Astrocyte (in vitro differentiated cells and primary cell): ENCODE measurements at regions not wholly inside any gene's neighbourhood (a gene's known extent, or its start where the extent isn't known, plus 50 kb on each side); places are given as distances from the start of the nearest gene placed in this dataset.

ENCODE experiments used
- DNase-seq: peaks from one replicate; pipeline ENCODE4 v3.0.0-alpha.2; 2010; ENCODE audit warnings: low read depth
- FAIRE-seq: peaks from 2 replicates; lab custom pipeline; 2011; peaks lifted over from hg19 to GRCh38; lab: Jason Lieb, UNC
- H2AFZ ChIP-seq: 2 replicates; pipeline ENCODE4 v1.6.0; 2012; ENCODE audit warnings: low read depth, low read length, inconsistent platforms
- H3K27ac ChIP-seq: 2 replicates; pipeline ENCODE4 v1.5.1; 2011; ENCODE audit warnings: low read depth, low read length, inconsistent platforms
- H3K27me3 ChIP-seq: 2 replicates; pipeline ENCODE4 v1.6.0; 2011; ENCODE audit warnings: low read length, inconsistent platforms; ENCODE audit not compliant: insufficient read depth
- H3K36me3 ChIP-seq: 2 replicates; pipeline ENCODE4 v1.5.1; 2011; ENCODE audit warnings: low read length, inconsistent platforms; ENCODE audit not compliant: insufficient read depth
- H3K4me1 ChIP-seq: 2 replicates; pipeline ENCODE4 v1.5.1; 2011; ENCODE audit warnings: low read length, inconsistent platforms; ENCODE audit not compliant: insufficient read depth
- H3K4me2 ChIP-seq: 2 replicates; pipeline ENCODE4 v1.6.0; 2012; ENCODE audit warnings: low read length, inconsistent platforms
- H3K4me3 ChIP-seq: 2 replicates; pipeline ENCODE4 v1.5.1; 2011; ENCODE audit warnings: low read depth, mild to moderate bottlenecking, low read length, inconsistent platforms; ENCODE audit not compliant: insufficient read depth
- H3K79me2 ChIP-seq: 2 replicates; pipeline ENCODE4 v1.6.0; 2012; ENCODE audit warnings: mild to moderate bottlenecking, low read length, inconsistent platforms; ENCODE audit not compliant: insufficient read depth
- H3K9ac ChIP-seq: 2 replicates; pipeline ENCODE4 v1.6.0; 2012; ENCODE audit warnings: mild to moderate bottlenecking, low read length, inconsistent platforms
- H3K9me3 ChIP-seq: 2 replicates; pipeline ENCODE4 v1.5.1; 2012; ENCODE audit warnings: low read depth, mild to moderate bottlenecking, low read length, inconsistent platforms; ENCODE audit not compliant: insufficient read depth
- H4K20me1 ChIP-seq: 2 replicates; pipeline ENCODE4 v1.6.0; 2012; ENCODE audit warnings: low read length, inconsistent platforms; ENCODE audit not compliant: insufficient read depth
- H3K27ac Mint-ChIP-seq: one replicate; pipeline ENCODE4 v1.8.0; 2021; ENCODE audit warnings: mild to moderate bottlenecking, mixed read lengths; ENCODE audit not compliant: unreplicated experiment
- H3K27me3 Mint-ChIP-seq: one replicate; pipeline ENCODE4 v1.8.0; 2021; ENCODE audit warnings: low read depth, mixed read lengths; ENCODE audit not compliant: unreplicated experiment
- H3K36me3 Mint-ChIP-seq: one replicate; pipeline ENCODE4 v1.8.0; 2021; ENCODE audit warnings: low read depth, mixed read lengths; ENCODE audit not compliant: unreplicated experiment
- H3K4me1 Mint-ChIP-seq: one replicate; pipeline ENCODE4 v1.8.0; 2021; ENCODE audit warnings: low read depth, mixed read lengths; ENCODE audit not compliant: unreplicated experiment
- H3K4me3 Mint-ChIP-seq: one replicate; pipeline ENCODE4 v1.8.0; 2021; ENCODE audit warnings: mild to moderate bottlenecking, moderate library complexity, mixed read lengths; ENCODE audit not compliant: unreplicated experiment
- H3K9me3 Mint-ChIP-seq: one replicate; pipeline ENCODE4 v1.8.0; 2021; ENCODE audit warnings: mild to moderate bottlenecking, mixed read lengths; ENCODE audit not compliant: unreplicated experiment
- CTCF ChIP-seq: IDR thresholded peaks from 2 replicates; pipeline ENCODE4 v1.5.1; 2011; ENCODE audit warnings: low read depth, mild to moderate bottlenecking, inconsistent platforms, low read length, moderate library complexity; ENCODE audit not compliant: insufficient read depth
- EZH2 ChIP-seq: IDR thresholded peaks from 2 replicates; pipeline ENCODE4 v1.6.1; 2012; ENCODE audit warnings: mild to moderate bottlenecking, low read length, inconsistent platforms; ENCODE audit not compliant: insufficient read depth

GRCh38 chr5:73994963-73995362 is 369.0 kb downstream of the ARHGEF28 start:
- Mint-ChIP-seq H3K4me1 (peaks cover 4% of the 10 kb centered on the region), H3K27me3 (peaks cover 8% of the 10 kb centered on the region), H3K36me3 (no peaks in the 10 kb centered on the region), H3K9me3 (peaks cover 7% of the 10 kb centered on the region), H3K4me3 (no peak overlapping the region), H3K27ac (no peak overlapping the region)
- Histone ChIP-seq H3K27me3 (no peaks in the 10 kb centered on the region), H3K4me3 (no peak overlapping the region), H3K36me3 (no peaks in the 10 kb centered on the region), H3K27ac (no peak overlapping the region), H2AFZ (no peak overlapping the region), H3K4me1 (no peaks in the 10 kb centered on the region), H4K20me1 (no peaks in the 10 kb centered on the region), H3K4me2 (no peak overlapping the region), H3K79me2 (no peaks in the 10 kb centered on the region), H3K9me3 (no peaks in the 10 kb centered on the region), H3K9ac (no peak overlapping the region)
- DNase-seq = no peak
- no peak for FAIRE-seq
- TF ChIP-seq CTCF (no peak), EZH2 (no peak)
